ENCODE measurements at regions not wholly inside any gene's neighbourhood (a gene's known extent, or its start where the extent isn't known, plus 50 kb on each side); places are given as distances from the start of the nearest gene placed in this dataset.

GRCh38 chr13:44079413-44080205 is 199.9 kb downstream of the LACC1 start:
- H3K27ac ChIP-seq (ENCODE audit: low read length) = no peak overlapping the region
- no peaks in the 10 kb centered on the region for H3K27me3 ChIP-seq (ENCODE audit: control insufficient read depth, insufficient read depth, low read length)
- H3K9me3 Mint-ChIP-seq = no peaks in the 10 kb centered on the region
- no peak overlapping the region for H3K4me3 ChIP-seq (ENCODE audit: low read length)
- TF ChIP-seq CTCF (IDR thresholded peaks at IDR 0.05) = no peak
- no peaks in the 10 kb centered on the region for H3K36me3 ChIP-seq (ENCODE audit: control insufficient read depth, insufficient read depth, low read length)
- H3K36me3 Mint-ChIP-seq = peaks cover 9% of the 10 kb centered on the region
- intact Hi-C loops (cut with micrococcal nuclease) = loop anchor here (10.0 kb wide), 1 partner anchor 275 kb away; no protein-coding TSS in a partner anchor
- H3K4me3 Mint-ChIP-seq = no peak overlapping the region
- no peak for ATAC-seq
- no peaks in the 10 kb centered on the region for H3K27me3 Mint-ChIP-seq (ENCODE audit: low read depth in 2 of 2)
- H3K4me1 ChIP-seq (ENCODE audit: control insufficient read depth, insufficient read depth, low read length) = no peaks in the 10 kb centered on the region
- WGBS (ENCODE audit: insufficient coverage) = 64% methylated on average over 10 of the region's 11 CpGs
- no peaks in the 10 kb centered on the region for H3K4me1 Mint-ChIP-seq
- no peak for DNase-seq
- H3K9me3 ChIP-seq (ENCODE audit: control insufficient read depth, insufficient read depth, low read length) = no peaks in the 10 kb centered on the region
- no peak overlapping the region for H3K27ac Mint-ChIP-seq

- no peak overlapping the region for H3K27ac ChIP-seq (ENCODE audit: low read length)
- H3K4me3 ChIP-seq (ENCODE audit: low read length) = no peak overlapping the region
- WGBS (ENCODE audit: insufficient coverage) = 92% methylated on average over 2 of the region's 3 CpGs
- Mint-ChIP-seq H3K9me3 (no peaks in the 10 kb centered on the region), H3K27ac (no peak overlapping the region), H3K36me3 (peaks cover 9% of the 10 kb centered on the region), H3K4me1 (peaks cover 22 to 23% of the 10 kb centered on the region in 2 donors), H3K4me3 (no peak overlapping the region), H3K27me3 (ENCODE audit: low read depth in 2 of 2) (peaks cover 6 to 10% of the 10 kb centered on the region in 2 donors)
- no peaks in the 10 kb centered on the region for H3K36me3 ChIP-seq (ENCODE audit: control insufficient read depth, insufficient read depth, low read length)
- intact Hi-C loops (cut with micrococcal nuclease) = loop anchor here (10.0 kb wide), 1 partner anchor 271 kb away; no protein-coding TSS in a partner anchor
- no peak for ATAC-seq
- no peak for DNase-seq
- H3K27me3 ChIP-seq (ENCODE audit: control insufficient read depth, insufficient read depth, low read length) = no peaks in the 10 kb centered on the region
- peaks cover 10% of the 10 kb centered on the region for H3K4me1 ChIP-seq (ENCODE audit: control insufficient read depth, insufficient read depth, low read length)
- no peaks in the 10 kb centered on the region for H3K9me3 ChIP-seq (ENCODE audit: control insufficient read depth, insufficient read depth, low read length)
- no peak for TF ChIP-seq CTCF (IDR thresholded peaks at IDR 0.05)
Observed at GRCh38 chr13:44084146-44084545, 204.4 kb downstream of the LACC1 start.

- H3K27ac ChIP-seq (ENCODE audit: low read length) = no peak overlapping the region
- 33% methylated on average over 1 of the region's 1 CpG for WGBS (ENCODE audit: insufficient coverage)
- ATAC-seq (peak; percentile 36 to 77 (median 55)), DNase-seq (no peak)
- no peak overlapping the region for H3K4me3 Mint-ChIP-seq
- peaks cover 15% of the 10 kb centered on the region for H3K4me1 ChIP-seq (ENCODE audit: control insufficient read depth, insufficient read depth, low read length)
- H3K9me3 Mint-ChIP-seq = no peaks in the 10 kb centered on the region
- no peak for TF ChIP-seq CTCF (IDR thresholded peaks at IDR 0.05)
- H3K27ac Mint-ChIP-seq = no peak overlapping the region
- H3K36me3 Mint-ChIP-seq = peaks cover 9% of the 10 kb centered on the region
- H3K9me3 ChIP-seq (ENCODE audit: control insufficient read depth, insufficient read depth, low read length) = no peaks in the 10 kb centered on the region
- intact Hi-C loops (cut with micrococcal nuclease) = loop anchor here (10.0 kb wide), 1 partner anchor 268 kb away; no protein-coding TSS in a partner anchor
- H3K4me1 Mint-ChIP-seq = peaks cover 30 to 31% of the 10 kb centered on the region in 2 donors
- H3K4me3 ChIP-seq (ENCODE audit: low read length) = no peak overlapping the region
- no peaks in the 10 kb centered on the region for H3K27me3 ChIP-seq (ENCODE audit: control insufficient read depth, insufficient read depth, low read length)
- peaks cover 6 to 10% of the 10 kb centered on the region in 2 donors for H3K27me3 Mint-ChIP-seq (ENCODE audit: low read depth in 2 of 2)
- H3K36me3 ChIP-seq (ENCODE audit: control insufficient read depth, insufficient read depth, low read length) = no peaks in the 10 kb centered on the region
Observed at GRCh38 chr13:44086389-44086788, 206.7 kb downstream of the LACC1 start.
